Duodenal mucosa (tissue), 2 donors: ENCODE measurements at regions not wholly inside any gene's neighbourhood (a gene's known extent, or its start where the extent isn't known, plus 50 kb on each side); places are given as distances from the start of the nearest gene placed in this dataset.
"Not testable (repeated sequence)": the region's sequence is repeated elsewhere in the genome, so short reads cannot be mapped to it uniquely, and the experiment has no call there.

ENCODE experiments used
- H3K27ac ChIP-seq: one replicate; pipeline ENCODE4 v1.7.0; 2013; ENCODE audit warnings: low read depth, low read length
- H3K27me3 ChIP-seq, 2 donors: one replicate each; pipeline ENCODE4 v1.7.0; 2013; ENCODE audit warnings: low read length in 2 of 2, control low read depth in 1 of 2; ENCODE audit not compliant: insufficient read depth in 2 of 2, control insufficient read depth in 1 of 2
- H3K36me3 ChIP-seq, 2 donors: one replicate each; pipeline ENCODE4 v1.7.0; 2013; ENCODE audit warnings: low read length in 2 of 2, control low read depth in 1 of 2; ENCODE audit not compliant: insufficient read depth in 2 of 2, control insufficient read depth in 1 of 2
- H3K4me1 ChIP-seq, 2 donors: one replicate each; pipeline ENCODE4 v1.7.0; 2013; ENCODE audit warnings: low read length in 2 of 2, control low read depth in 1 of 2; ENCODE audit not compliant: insufficient read depth in 2 of 2, control insufficient read depth in 1 of 2
- H3K4me3 ChIP-seq, 2 donors: one replicate each; pipeline ENCODE4 v1.7.0; 2013; ENCODE audit warnings: low read length in 2 of 2, low read depth in 1 of 2
- H3K9ac ChIP-seq, 2 donors: one replicate each; pipeline ENCODE4 v1.7.0; 2013; ENCODE audit warnings: low read length in 2 of 2, low read depth in 1 of 2
- H3K9me3 ChIP-seq, 2 donors: one replicate each; pipeline ENCODE4 v1.7.0; 2013; ENCODE audit warnings: low read length in 2 of 2, control low read depth in 1 of 2; ENCODE audit not compliant: control insufficient read depth in 1 of 2

DNA sequence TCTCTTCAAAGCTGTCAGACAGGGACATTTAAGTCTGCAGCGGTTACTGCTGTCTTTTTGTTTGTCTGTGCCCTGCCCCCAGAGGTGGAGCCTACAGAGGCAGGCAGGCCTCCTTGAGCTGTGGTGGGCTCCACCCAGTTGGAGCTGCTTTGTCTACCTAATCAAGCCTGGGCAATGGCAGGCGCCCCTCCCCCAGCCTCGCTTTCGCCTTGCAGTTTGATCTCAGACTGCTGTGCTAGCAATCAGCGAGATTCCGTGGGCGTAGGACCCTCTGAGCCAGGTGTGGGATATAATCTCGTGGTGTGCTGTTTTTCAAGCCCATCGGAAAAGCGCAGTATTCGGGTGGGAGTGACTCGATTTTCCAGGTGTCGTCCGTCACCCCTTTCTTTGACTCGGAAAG is 648.1 kb upstream of the RAG2 start:
- not testable (repeated sequence) for H3K27ac ChIP-seq, H3K9ac ChIP-seq, H3K27me3 ChIP-seq, H3K4me1 ChIP-seq, H3K36me3 ChIP-seq, H3K9me3 ChIP-seq, H3K4me3 ChIP-seq

DNA sequence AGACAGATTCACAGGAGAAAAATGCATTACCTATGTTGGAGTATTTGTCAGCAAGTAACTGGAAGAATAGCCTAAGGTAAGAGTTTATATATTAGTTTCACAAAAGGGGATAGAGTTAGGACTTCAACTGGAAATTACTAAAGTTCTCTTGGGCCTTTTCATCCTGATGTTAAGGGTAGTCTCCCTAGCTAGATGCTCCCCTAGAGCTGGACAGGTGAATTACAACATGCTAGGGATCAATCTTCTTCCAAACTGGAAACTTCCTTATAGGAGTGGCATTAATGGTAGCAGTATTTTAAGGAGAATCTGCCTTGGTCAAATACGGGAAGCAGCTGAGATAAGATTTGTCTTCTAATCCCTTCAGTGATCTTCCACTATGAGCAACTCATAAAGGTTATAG is 632.8 kb upstream of the RAG2 start:
- H3K4me3 ChIP-seq: no peak overlapping the region
- no peaks in the 10 kb centered on the region for H3K27me3 ChIP-seq
- H3K9ac ChIP-seq: no peak overlapping the region
- no peaks in the 10 kb centered on the region for H3K9me3 ChIP-seq
- H3K27ac ChIP-seq: no peak overlapping the region
- no peaks in the 10 kb centered on the region for H3K4me1 ChIP-seq
- H3K36me3 ChIP-seq: no peaks in the 10 kb centered on the region

DNA sequence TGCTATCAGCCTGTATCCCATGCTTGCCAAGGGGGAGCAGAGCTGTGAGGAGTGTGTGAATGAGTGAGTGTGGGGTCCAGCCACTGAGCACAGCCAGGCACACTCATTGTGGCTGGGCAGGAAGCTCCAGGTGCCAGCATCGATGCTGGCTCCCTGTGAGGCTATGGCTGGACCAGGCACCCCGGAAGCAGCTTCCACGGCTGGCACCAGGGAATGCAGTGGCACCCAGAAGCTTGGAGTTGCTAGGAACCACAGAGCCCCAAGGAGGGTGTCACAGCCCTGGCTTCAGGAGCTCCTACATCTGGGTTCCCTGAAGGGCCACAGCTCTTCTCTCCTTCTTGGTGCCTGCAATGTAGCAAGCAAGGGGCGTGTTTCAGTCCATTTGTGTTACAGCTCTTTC is 625.9 kb upstream of the RAG2 start:
- H3K27ac ChIP-seq: no peak overlapping the region
- no peaks in the 10 kb centered on the region for H3K4me1 ChIP-seq
- H3K9me3 ChIP-seq: peaks cover 12 to 19% of the 10 kb centered on the region in 2 donors
- no peaks in the 10 kb centered on the region for H3K36me3 ChIP-seq
- H3K4me3 ChIP-seq: no peak overlapping the region
- no peak overlapping the region for H3K9ac ChIP-seq
- H3K27me3 ChIP-seq: no peaks in the 10 kb centered on the region

DNA sequence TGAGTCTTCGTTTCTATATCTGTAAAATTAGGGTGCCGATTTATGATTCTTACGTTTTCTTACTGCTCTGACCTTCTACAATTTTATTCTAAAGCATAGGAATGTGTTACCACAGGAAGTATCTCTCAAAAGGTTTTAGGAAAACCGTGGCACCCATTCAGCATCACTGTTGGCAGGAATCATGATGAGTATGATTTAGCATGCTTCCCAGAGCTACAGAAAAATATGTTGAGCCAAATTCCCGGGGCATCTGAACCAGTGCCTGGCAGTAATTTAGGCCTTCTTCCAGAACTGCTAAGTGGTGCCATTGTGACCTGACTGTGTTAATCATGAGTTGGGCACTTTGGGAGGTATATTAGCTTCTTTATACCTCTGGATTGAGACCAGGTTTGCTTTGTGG is 605.0 kb upstream of the RAG2 start:
- Histone ChIP-seq H3K4me3 (no peak overlapping the region), H3K27ac (no peak overlapping the region), H3K9ac (no peak overlapping the region), H3K9me3 (peaks cover 0 to 2% of the 10 kb centered on the region in 2 donors), H3K27me3 (no peaks in the 10 kb centered on the region), H3K36me3 (no peaks in the 10 kb centered on the region), H3K4me1 (no peaks in the 10 kb centered on the region)

DNA sequence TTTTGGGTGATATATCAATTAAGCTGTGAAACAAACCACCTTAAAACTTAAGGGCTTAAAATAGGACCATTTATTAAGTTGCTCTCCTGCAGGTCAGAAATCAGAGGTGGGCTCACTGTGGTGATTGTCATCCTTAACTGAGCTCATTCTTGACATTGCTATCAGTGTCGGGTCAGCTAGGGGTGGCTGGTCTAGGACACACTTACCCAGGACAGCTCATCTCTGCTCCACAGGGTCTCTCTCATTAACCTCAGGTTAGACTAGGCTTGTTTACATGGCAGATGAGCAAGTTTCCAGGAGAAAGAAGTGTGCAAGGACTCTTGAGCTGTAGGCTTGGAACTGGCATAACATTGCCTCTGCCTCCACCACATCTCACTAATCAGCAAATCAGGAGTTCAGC is 601.0 kb upstream of the RAG2 start:
- Histone ChIP-seq H3K27ac (no peak overlapping the region), H3K9ac (no peak overlapping the region), H3K4me3 (no peak overlapping the region), H3K9me3 (peaks cover 0 to 2% of the 10 kb centered on the region in 2 donors), H3K36me3 (no peaks in the 10 kb centered on the region), H3K4me1 (no peaks in the 10 kb centered on the region), H3K27me3 (no peaks in the 10 kb centered on the region)

DNA sequence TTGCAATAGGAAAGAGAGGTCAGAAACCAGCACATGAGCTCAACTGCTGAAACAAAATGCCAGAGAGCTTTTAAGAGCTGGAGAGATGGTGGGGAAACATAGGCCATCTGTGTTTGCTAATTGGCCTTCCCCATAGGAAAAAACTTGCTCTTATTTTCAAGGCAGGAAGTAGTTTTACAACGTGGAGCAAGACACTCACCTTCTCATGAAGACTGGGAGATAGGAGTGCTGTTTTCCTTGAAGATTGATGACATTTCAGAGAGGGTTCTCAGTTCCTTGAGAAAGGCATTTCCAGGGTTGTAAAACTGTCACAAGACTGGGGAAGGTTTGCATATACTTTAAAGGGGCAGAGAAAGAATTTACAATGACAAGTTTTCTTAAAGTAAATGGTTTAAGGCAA is 586.3 kb upstream of the RAG2 start:
- Histone ChIP-seq H3K4me1 (no peaks in the 10 kb centered on the region), H3K9me3 (no peaks in the 10 kb centered on the region), H3K27me3 (no peaks in the 10 kb centered on the region), H3K4me3 (no peak overlapping the region), H3K36me3 (no peaks in the 10 kb centered on the region), H3K9ac (no peak overlapping the region), H3K27ac (no peak overlapping the region)

DNA sequence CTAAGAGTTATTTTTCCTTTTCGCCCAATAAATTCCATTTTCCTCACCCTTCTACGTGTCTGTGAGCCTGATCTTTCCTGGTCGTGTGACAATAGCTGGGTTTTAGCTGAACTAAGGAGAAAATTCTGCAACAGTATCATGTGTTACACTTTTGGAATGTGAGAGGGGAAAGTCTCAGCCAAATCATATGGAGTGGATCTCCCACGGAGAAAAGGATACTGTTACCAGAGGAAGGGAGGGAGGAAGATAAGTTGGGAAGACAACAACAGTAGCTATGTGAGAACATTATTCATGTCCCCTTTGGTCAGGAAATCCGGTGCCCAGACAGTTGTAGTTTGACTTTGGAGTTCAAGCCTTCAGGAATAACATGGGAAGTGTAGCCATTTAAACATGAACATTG is 584.0 kb upstream of the RAG2 start:
- no peak overlapping the region for H3K4me3 ChIP-seq

DNA sequence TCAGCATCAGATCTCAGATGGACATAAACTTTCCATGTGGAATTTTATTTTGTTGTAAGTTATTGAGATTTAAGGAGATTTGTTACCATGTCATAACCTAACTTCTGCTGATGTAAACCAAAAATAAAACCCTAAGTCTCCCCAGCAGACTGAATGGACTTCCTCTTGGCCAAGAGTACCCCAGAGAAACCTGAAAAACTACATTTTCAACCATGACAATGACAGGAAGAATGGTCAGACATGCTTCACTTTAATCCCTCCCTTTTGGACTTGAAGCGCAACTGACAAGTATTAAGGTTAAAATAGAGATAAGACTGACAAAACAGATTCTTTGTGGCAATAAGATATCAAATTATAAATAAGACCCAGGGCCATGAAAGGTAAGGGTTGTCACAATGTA is 579.7 kb upstream of the RAG2 start:
- Histone ChIP-seq H3K4me3 (no peak overlapping the region), H3K27ac (no peak overlapping the region), H3K27me3 (no peaks in the 10 kb centered on the region), H3K4me1 (no peaks in the 10 kb centered on the region), H3K36me3 (no peaks in the 10 kb centered on the region), H3K9me3 (no peaks in the 10 kb centered on the region), H3K9ac (no peak overlapping the region)

More for the DNA sequence above, 584.0 kb upstream of the RAG2 start:
- H3K9me3 ChIP-seq: no peaks in the 10 kb centered on the region
- no peaks in the 10 kb centered on the region for H3K36me3 ChIP-seq
- no peak overlapping the region for H3K27ac ChIP-seq
- no peaks in the 10 kb centered on the region for H3K27me3 ChIP-seq
- H3K9ac ChIP-seq: no peak overlapping the region
- H3K4me1 ChIP-seq: no peaks in the 10 kb centered on the region

DNA sequence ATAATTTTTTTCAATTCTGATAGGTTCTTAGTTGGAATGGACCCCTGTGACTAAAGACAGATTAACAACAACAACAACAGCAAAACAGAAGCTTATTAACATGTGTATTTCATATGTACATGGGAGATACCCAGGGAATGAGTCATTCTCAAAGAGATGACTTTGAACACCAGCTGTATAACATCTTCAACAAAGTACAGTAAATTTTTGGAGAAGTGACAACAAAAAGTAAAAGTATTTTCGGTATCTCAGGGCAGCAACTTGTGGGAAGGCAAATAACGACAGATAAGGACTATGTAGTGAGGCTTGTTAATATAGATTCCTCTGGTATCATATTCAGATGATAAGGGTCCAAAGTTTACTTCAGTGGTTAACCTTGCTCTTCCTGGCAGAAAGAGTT is 573.4 kb upstream of the RAG2 start:
- no peak overlapping the region for H3K27ac ChIP-seq

DNA sequence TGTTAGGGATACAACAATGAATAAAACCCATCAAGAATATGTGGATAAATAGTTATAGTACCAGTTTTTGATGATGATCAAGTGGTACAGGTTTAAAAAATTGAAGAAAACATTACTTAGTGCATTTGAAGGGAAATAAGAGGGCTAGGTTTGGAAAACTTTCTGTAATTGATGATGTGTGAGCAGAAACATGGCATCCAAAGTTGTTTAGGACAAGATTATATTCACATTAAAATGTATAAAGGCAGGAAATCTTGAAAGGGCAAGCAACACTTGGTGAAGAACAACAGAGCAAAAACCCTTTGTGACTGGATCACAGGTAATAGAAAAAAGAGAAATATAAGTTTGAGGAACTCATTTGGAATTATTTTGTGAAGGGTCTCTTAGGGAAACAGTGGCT is 572.3 kb upstream of the RAG2 start:
- Histone ChIP-seq H3K4me1 (no peaks in the 10 kb centered on the region), H3K4me3 (no peak overlapping the region), H3K9me3 (no peaks in the 10 kb centered on the region), H3K27me3 (no peaks in the 10 kb centered on the region), H3K36me3 (no peaks in the 10 kb centered on the region), H3K27ac (no peak overlapping the region), H3K9ac (no peak overlapping the region)

More for the DNA sequence above, 573.4 kb upstream of the RAG2 start:
- Histone ChIP-seq H3K27me3 (no peaks in the 10 kb centered on the region), H3K36me3 (no peaks in the 10 kb centered on the region), H3K4me3 (no peak overlapping the region), H3K4me1 (no peaks in the 10 kb centered on the region), H3K9me3 (no peaks in the 10 kb centered on the region), H3K9ac (no peak overlapping the region)

DNA sequence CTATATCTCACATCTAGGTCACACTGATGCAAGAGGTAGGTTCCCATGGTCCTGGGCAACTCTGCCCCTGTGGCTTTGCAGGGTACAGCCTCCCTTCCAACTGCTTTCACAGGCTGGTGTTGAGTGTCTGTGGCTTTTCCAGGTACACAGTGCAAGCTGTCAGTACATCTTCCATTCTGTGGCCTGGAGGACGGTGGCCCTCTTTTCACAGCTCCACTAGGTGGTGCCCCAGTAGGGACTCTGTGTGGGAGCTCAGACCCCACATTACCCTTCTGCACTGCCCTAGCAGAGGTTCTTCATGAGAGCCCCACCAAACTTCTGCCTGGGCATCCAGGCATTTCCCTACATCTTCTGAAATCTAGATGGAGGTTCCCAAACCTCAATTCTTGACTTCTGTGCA is 547.4 kb upstream of the RAG2 start:
- H3K27me3 ChIP-seq, H3K9me3 ChIP-seq: not testable (repeated sequence)

More for the DNA sequence above, 547.4 kb upstream of the RAG2 start:
- not testable (repeated sequence) for H3K9ac ChIP-seq, H3K4me1 ChIP-seq, H3K27ac ChIP-seq, H3K36me3 ChIP-seq, H3K4me3 ChIP-seq
